Kidney capillary endothelial cell (primary cell): ENCODE measurements at regions not wholly inside any gene's neighbourhood (a gene's known extent, or its start where the extent isn't known, plus 50 kb on each side); places are given as distances from the start of the nearest gene placed in this dataset.
"Not testable (repeated sequence)": the region's sequence is repeated elsewhere in the genome, so short reads cannot be mapped to it uniquely, and the experiment has no call there.

Experiments
- DNase-seq: peaks from one replicate; pipeline ENCODE4 v3.0.0-alpha.2; 2018; ENCODE audit warnings: low spot score

GRCh38 chr16:65268331-65268730 lies 146.5 kb upstream of the CDH11 start:
- no peak for DNase-seq

DNA sequence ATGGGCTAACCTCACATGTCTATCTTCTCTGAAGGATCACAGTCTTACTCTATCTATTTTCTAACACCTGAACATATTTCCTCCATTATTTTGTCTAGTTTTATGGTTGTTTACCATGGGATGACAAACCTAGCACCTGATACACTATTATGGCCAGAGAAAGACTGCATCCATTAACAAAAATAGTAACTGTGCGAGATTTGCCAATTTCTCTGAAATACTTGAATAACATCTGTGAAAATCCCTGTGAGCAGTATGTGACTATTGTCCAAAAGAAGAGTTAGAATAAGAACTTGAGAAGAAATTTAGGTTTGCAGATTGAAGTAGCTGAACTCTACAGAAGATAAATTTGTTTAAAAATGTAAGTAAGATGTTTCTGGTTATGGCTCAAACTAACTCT lies 142.0 kb upstream of the CDH11 start:
- no peak for DNase-seq

- no peak for DNase-seq
Measured at GRCh38 chr16:65260746-65261145, 138.9 kb upstream of the CDH11 start.

GRCh38 chr16:65254144-65254543 lies 132.3 kb upstream of the CDH11 start:
- no peak for DNase-seq

DNA sequence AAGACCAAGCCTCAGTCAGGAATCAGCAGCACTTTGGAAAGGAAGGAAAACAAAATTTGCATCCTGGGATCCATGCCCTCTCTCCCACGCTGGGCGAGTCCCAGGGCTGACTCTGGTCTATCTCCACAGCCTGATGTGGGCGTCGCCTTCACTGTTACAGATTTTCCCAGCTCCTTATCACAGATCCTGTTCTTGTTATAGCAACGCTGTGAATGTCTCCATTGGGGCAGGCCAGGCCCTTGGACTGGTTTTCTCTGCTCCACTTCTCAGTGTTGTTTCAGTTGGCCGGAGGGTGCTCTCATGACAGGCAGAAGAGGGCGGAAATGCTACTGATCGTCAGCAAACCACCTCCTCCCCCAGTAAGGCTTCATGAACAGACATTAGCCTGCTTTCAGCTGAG lies 127.9 kb upstream of the CDH11 start:
- DNase-seq, result no peak

GRCh38 chr16:65244787-65245186 lies 122.9 kb upstream of the CDH11 start:
- no peak for DNase-seq

DNA sequence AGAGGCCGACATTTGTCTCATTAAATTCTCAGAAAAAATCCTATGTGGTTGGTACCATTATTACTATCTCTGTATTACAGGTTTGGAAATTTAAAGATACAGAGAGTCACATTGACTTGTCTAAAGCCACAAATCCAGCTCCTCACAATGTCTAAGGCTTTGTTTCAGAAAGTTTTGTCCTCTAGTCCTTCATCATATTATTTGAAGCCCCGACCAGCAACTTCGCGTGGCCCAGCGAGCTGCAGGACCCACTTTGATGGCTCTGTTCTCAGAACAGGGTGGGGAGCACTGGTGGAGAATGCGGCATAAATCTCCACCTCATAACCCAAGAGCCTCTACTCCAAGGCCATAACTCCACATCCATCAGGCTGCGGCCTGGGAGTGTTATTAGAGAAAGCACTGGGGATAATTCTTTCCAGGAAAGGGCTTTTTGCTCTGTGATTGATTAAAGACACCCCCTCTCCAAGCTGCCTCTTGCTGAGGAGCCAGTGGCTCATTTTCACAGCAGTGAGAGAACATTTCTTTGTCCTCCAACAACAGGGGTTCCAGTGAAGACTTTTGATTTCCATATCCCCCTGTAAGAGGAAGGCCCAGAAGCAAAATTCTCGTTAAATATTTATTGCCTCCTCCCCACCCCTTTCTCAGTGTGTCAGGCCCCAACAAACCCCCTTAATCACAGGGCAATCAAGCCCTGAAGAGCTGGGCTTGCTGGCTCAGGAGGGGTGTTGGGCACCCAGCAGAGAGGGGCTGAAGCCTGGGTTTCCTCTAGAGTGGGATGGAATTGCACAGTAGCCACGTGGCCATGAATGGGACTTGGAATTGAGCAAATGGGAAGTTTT lies 113.7 kb upstream of the CDH11 start:
- no peak for DNase-seq

GRCh38 chr16:65234721-65235320 lies 113.0 kb upstream of the CDH11 start:
- not testable (repeated sequence) for DNase-seq

GRCh38 chr16:65229191-65229662 lies 107.4 kb upstream of the CDH11 start:
- DNase-seq, result no peak

DNA sequence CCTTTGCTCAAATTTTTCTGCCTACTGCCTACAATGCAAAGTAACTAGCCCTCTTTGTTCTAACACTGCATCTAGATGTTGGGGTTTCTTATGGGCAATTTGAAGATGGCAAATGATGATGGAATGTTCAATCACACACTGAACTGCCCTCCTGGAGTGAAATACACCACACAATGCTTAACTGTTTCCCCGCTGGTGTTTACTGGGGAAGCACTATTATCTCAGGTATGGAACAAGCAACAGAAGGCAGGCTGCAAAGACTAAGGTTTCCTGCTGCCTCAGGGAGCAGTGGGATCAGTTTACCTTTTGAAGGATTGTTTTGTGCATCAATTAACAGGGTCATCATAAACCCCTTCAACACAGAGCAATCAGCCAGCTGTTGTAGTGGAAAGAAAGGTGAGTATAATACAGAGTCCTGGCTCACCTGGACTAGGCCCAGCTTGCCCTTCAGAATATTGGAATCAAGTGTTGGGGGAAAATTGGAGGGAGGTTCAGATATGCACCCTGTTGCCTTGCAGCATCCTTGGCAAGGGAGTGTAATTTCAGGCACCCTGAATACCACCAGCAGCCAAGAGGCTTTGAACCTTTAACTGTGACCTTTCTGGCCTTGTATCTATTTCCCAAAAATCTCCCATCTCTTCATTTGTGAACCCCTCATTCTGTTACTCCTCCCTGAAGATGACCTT lies 105.4 kb upstream of the CDH11 start:
- no peak for DNase-seq

DNA sequence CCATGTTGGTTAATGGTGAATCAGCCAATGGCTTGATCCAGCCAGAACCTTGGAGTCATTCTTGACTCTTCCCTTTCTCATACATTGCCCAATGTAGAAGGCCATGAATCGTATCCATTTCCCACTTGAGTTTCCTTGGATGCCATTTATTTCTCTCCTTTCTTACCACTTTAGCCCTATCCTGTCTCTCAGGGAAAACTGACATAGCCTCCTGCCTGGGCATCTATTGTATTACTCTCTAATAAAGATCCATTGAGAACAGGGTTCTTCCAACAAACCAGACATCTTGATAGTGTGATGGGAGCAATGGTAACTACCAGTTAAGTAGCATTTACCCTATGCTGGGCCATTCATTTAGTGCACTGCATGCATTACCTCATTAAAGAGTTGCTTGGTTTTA lies 104.2 kb upstream of the CDH11 start:
- no peak for DNase-seq

GRCh38 chr16:65225488-65225887 lies 103.6 kb upstream of the CDH11 start:
- DNase-seq, result no peak

- no peak for DNase-seq
Measured at GRCh38 chr16:65224994-65225393, 103.1 kb upstream of the CDH11 start.

DNA sequence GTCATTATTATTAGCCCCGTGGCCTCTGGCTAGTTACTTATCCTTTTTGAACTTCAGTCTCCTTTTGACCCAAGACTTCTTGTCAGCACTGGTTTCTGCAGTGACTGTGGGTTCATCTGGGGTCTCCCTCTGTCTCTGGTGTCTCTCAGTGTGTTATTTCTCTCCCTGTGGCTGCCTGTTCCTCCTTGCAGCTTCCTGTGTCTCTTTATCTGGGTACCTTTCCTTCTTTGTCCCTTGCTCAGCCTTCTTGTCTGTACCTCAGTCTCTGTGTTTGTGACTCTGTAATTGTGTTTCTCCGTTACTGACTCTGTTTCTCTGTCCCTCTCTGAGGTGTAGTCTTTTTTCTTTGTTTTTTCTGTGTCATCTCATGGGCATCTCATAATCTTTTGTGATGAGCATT lies 102.6 kb upstream of the CDH11 start:
- DNase-seq, result no peak

- DNase-seq, result no peak
Measured at GRCh38 chr16:65223335-65223734, 101.5 kb upstream of the CDH11 start.

GRCh38 chr16:65222536-65222935 lies 100.7 kb upstream of the CDH11 start:
- no peak for DNase-seq

- no peak for DNase-seq
Measured at GRCh38 chr16:65222049-65222448, 100.2 kb upstream of the CDH11 start.

- DNase-seq, result no peak
Measured at GRCh38 chr16:65219786-65220185, 97.9 kb upstream of the CDH11 start.

- no peak for DNase-seq
Measured at GRCh38 chr16:65218348-65218747, 96.5 kb upstream of the CDH11 start.

GRCh38 chr16:65213866-65214595 lies 92.2 kb upstream of the CDH11 start:
- DNase-seq, result no peak

GRCh38 chr16:65212791-65213190 lies 90.9 kb upstream of the CDH11 start:
- no peak for DNase-seq

DNA sequence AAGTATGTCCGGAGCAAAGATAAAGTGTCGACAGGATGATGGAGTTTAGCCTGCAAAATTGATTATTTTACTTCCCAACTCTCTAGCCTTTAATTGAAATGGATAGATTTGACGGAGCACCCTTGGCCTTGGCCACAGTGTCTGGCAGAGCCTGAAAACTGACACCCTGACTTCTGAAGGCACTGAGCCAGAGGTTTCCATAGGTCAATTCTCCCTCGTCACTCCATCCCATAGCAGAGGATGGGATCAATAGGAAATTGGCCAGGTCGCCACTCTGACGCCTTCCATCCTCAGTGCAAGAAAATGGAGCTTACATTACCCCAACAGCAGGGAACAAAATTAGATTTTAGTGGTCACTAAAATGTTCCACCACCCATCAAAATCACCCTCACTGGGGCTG lies 90.4 kb upstream of the CDH11 start:
- DNase-seq, result no peak
